K562 (cell line): ENCODE measurements at regions not wholly inside any gene's neighbourhood (a gene's known extent, or its start where the extent isn't known, plus 50 kb on each side); places are given as distances from the start of the nearest gene placed in this dataset.

ENCODE experiments used
- ATAC-seq: fragments of 200-7000 bp; cut with Tn5 transposase; 3 replicates; pipeline ENCODE4 v1.9.1; 2020; ENCODE audit warnings: moderate library complexity
- BruUV-seq: library from RNA; stranded (reverse); fragments of 400-500 nt; replicated peaks from 2 replicates; lab custom pipeline; 2021; lab: Mats Ljungman, UMichigan
- CTCF ChIA-PET: fragments of 300-600 bp; formaldehyde crosslinking; extraction: SDS; loops from one replicate; lab custom pipeline; 2021; ENCODE audit warnings: low intra/inter-chr PET ratio; lab: Yijun Ruan, JAX
- POLR2A ChIA-PET: fragments of 300-600, 350-650 bp; sonication (Branson Sonifier 250); formaldehyde crosslinking; extraction: SDS; loops from one replicate; lab custom pipeline; 2021; ENCODE audit warnings: antibody characterized with exemption, inconsistent platforms; lab: Yijun Ruan, JAX
- DNase-seq, 4 experiments: peaks; one replicate each; pipeline versions ENCODE4 v3.0.0 to v3.0.0-alpha.2; 2011 to 2018; ENCODE audit warnings: low spot score in 3 of 4, mixed read lengths in 3 of 4; ENCODE audit errors: extremely low read depth in 1 of 4
- FAIRE-seq: peaks from 2 replicates; lab custom pipeline; 2011; peaks lifted over from hg19 to GRCh38; lab: Jason Lieb, UNC
- H2AFZ ChIP-seq: 2 replicates; pipeline ENCODE4 v1.6.0; 2011; ENCODE audit warnings: low read depth, low read length, control low read depth, inconsistent platforms
- H3K27ac ChIP-seq: fragments of 200-600 bp; 3 replicates; pipeline ENCODE4 v1.8.0; 2011; ENCODE audit warnings: low read depth, mild to moderate bottlenecking, control low read depth, inconsistent platforms, low read length, moderate library complexity, mixed read lengths; ENCODE audit errors: extremely low read depth
- H3K27me3 ChIP-seq, 2 experiments: fragments of 300-600 bp in 1 of 2; 2 replicates in 1 of 2; 3 replicates in 1 of 2; pipeline versions ENCODE4 v1.6.0 to v1.8.0; 2011; ENCODE audit warnings: inconsistent platforms in 2 of 2, low read length in 2 of 2, mild to moderate bottlenecking in 1 of 2, mixed read lengths in 1 of 2, moderate library complexity in 1 of 2; ENCODE audit not compliant: control insufficient read depth in 2 of 2, insufficient read depth in 2 of 2
- H3K36me3 ChIP-seq: fragments of 300-600 bp; 3 replicates; pipeline ENCODE4 v1.8.0; 2011; ENCODE audit warnings: mild to moderate bottlenecking, low read length, inconsistent platforms; ENCODE audit not compliant: control insufficient read depth, insufficient read depth
- H3K4me1 ChIP-seq, 2 experiments: fragments of 200-600 bp in 1 of 2; replicated peaks in 1 of 2; 2 replicates in 1 of 2; 3 replicates in 1 of 2; pipeline versions ENCODE4 v1.5.1 to v1.8.0; 2011; ENCODE audit warnings: inconsistent platforms in 2 of 2, low read length in 2 of 2, mild to moderate bottlenecking in 1 of 2, mixed read lengths in 1 of 2, moderate library complexity in 1 of 2; ENCODE audit not compliant: control insufficient read depth in 2 of 2, insufficient read depth in 2 of 2
- H3K4me2 ChIP-seq: 2 replicates; pipeline ENCODE4 v1.6.1; 2011; ENCODE audit warnings: low read length, control low read depth, inconsistent platforms, mixed read lengths; ENCODE audit not compliant: insufficient read depth
- H3K4me3 ChIP-seq: fragments of 200-600 bp; sonication (generic), shearing (Covaris generic); 2 replicates; pipeline ENCODE4 v1.5.1; 2016; ENCODE audit warnings: control low read depth, inconsistent platforms
- H3K79me2 ChIP-seq: fragments of 200-600 bp; 3 replicates; pipeline ENCODE4 v1.8.0; 2011; ENCODE audit warnings: low read length, inconsistent platforms; ENCODE audit not compliant: control insufficient read depth, insufficient read depth
- H3K9ac ChIP-seq, 2 experiments: 2 replicates each; pipeline versions ENCODE4 v1.6.0 to v1.6.1; 2011; ENCODE audit warnings: low read depth in 2 of 2, low read length in 2 of 2, control low read depth in 1 of 2, inconsistent platforms in 1 of 2, mild to moderate bottlenecking in 1 of 2, mixed read lengths in 1 of 2; ENCODE audit not compliant: insufficient read depth in 1 of 2
- H3K9me1 ChIP-seq: one replicate; pipeline ENCODE4 v1.6.0; 2011; ENCODE audit warnings: inconsistent platforms, mild to moderate bottlenecking, low read length, moderate library complexity; ENCODE audit not compliant: control insufficient read depth, insufficient read depth
- H3K9me3 ChIP-seq: replicated peaks from 2 replicates; pipeline ENCODE4 v1.5.1; 2011; ENCODE audit warnings: low read depth, low read length, inconsistent platforms; ENCODE audit not compliant: control insufficient read depth, insufficient read depth
- H4K20me1 ChIP-seq: replicated peaks from 2 replicates; pipeline ENCODE4 v1.6.1; 2011; ENCODE audit warnings: low read length, inconsistent platforms, mixed read lengths; ENCODE audit not compliant: control insufficient read depth, insufficient read depth
- GTF2F1 ChIP-seq: IDR thresholded peaks from 2 replicates; pipeline ENCODE4 v1.6.1; 2011; ENCODE audit warnings: low read depth, low read length, improper control_type of control experiment
- HDAC2 ChIP-seq: fragments of 450-650 bp; IDR thresholded peaks from 2 replicates; pipeline ENCODE4 v1.6.1; 2016; ENCODE audit warnings: mild to moderate bottlenecking
- HSF4 ChIP-seq: fragments of 250-450 bp; sonication (Bioruptor Pico); IDR thresholded peaks from 2 replicates; pipeline ENCODE4 v2.1.2; 2022; ENCODE audit warnings: mild to moderate bottlenecking, moderate library complexity, borderline replicate concordance
- PPARD ChIP-seq: fragments of 250-450 bp; sonication (Bioruptor Pico); IDR thresholded peaks from 2 replicates; pipeline ENCODE4 v1.8.0; 2022; ENCODE audit warnings: inconsistent platforms, mild to moderate bottlenecking, moderate library complexity
- ZNF316 ChIP-seq: fragments of 450-650 bp; IDR thresholded peaks from 2 replicates; pipeline ENCODE4 v1.6.1; 2016
- WGBS: fragments of 100-300 bp; shearing (Covaris generic); methylation state at CpG from one replicate; pipeline ENCODE4 v1.1.6; 2016; ENCODE audit warnings: low coverage, mixed read lengths; ENCODE audit not compliant: insufficient coverage; ENCODE audit errors: missing lambda C conversion rate; 5-methylcytosine and 5-hydroxymethylcytosine counted together
- in situ Hi-C: fragments of 300-500 bp; cut with MboI; formaldehyde crosslinking; loops from 4 replicates; pipeline ENCODE4 v1.15.0; 2018; ENCODE audit warnings: inconsistent platforms, mixed read lengths
- intact Hi-C: fragments of 100-400 bp; cut with micrococcal nuclease; formaldehyde crosslinking; loops from 2 replicates; pipeline ENCODE4 v1.14.2; 2022
- TF ChIP-seq, protein P1 (sequence below), 2 experiments: fragments of 450-650 bp; formaldehyde crosslinking in 1 of 2; IDR thresholded peaks; 2 replicates each; pipeline versions ENCODE4 v1.4.0 to v1.6.1; 2014 to 2020; ENCODE audit warnings: mild to moderate bottlenecking in 2 of 2, borderline replicate concordance in 1 of 2, low read depth in 1 of 2

GRCh38 chr12:89793946-89794345 is 85.3 kb upstream of the ATP2B1 start (continued):
- TF ChIP-seq, protein P1, sequence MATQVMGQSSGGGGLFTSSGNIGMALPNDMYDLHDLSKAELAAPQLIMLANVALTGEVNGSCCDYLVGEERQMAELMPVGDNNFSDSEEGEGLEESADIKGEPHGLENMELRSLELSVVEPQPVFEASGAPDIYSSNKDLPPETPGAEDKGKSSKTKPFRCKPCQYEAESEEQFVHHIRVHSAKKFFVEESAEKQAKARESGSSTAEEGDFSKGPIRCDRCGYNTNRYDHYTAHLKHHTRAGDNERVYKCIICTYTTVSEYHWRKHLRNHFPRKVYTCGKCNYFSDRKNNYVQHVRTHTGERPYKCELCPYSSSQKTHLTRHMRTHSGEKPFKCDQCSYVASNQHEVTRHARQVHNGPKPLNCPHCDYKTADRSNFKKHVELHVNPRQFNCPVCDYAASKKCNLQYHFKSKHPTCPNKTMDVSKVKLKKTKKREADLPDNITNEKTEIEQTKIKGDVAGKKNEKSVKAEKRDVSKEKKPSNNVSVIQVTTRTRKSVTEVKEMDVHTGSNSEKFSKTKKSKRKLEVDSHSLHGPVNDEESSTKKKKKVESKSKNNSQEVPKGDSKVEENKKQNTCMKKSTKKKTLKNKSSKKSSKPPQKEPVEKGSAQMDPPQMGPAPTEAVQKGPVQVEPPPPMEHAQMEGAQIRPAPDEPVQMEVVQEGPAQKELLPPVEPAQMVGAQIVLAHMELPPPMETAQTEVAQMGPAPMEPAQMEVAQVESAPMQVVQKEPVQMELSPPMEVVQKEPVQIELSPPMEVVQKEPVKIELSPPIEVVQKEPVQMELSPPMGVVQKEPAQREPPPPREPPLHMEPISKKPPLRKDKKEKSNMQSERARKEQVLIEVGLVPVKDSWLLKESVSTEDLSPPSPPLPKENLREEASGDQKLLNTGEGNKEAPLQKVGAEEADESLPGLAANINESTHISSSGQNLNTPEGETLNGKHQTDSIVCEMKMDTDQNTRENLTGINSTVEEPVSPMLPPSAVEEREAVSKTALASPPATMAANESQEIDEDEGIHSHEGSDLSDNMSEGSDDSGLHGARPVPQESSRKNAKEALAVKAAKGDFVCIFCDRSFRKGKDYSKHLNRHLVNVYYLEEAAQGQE (IDR thresholded peaks at IDR 0.05; ENCODE audit: borderline replicate concordance): no peak
- TF ChIP-seq, protein P1 (CRISPR knock-in tag; IDR thresholded peaks at IDR 0.05; ENCODE audit: low read depth): no peak
- TF ChIP-seq HSF4 (CRISPR knock-in tag): no peak
- TF ChIP-seq, all 486 proteins: peak for 0

DNA sequence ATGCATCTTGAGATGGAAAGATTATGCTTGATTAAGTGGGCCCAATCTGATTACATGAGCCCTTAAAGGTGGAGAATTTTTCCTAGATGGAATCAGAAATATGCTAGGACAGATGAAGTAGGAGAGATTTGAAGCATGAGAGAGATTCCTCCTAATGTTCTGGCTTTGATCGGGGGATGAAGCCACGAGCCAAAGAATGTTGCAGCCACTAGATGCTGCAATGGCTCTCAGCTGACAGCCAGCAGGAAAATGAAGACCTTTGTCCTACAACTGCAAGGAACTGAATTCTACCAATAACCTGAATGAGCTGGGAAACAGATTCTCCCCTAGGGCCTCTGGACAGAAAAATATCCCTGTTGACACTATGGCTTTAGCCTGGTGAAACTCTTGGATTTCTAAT is 82.6 kb upstream of the ATP2B1 start:
- FAIRE-seq: no peak
- BruUV-seq: no TSS peak
- intact Hi-C loops (no loop called here), in situ Hi-C loops (no loop called here)
- DNase-seq: no peak
- CTCF ChIA-PET: no interaction called here
- Histone ChIP-seq H3K27ac (no peak overlapping the region), H3K4me3 (no peak overlapping the region), H4K20me1 (no peaks in the 10 kb centered on the region), H3K79me2 (no peaks in the 10 kb centered on the region), H2AFZ (no peak overlapping the region), H3K9me3 (0 out of 2 replicates have a peak, but pooled peaks cover 3% of the 10 kb centered on the region), H3K9me1 (no peaks in the 10 kb centered on the region), H3K9ac (no peak overlapping the region), H3K4me1 (no peaks in the 10 kb centered on the region; a peak in 1 of 5 replicates), H3K36me3 (no peaks in the 10 kb centered on the region), H3K27me3 (no peaks in the 10 kb centered on the region), H3K4me2 (no peak overlapping the region)
- TF ChIP-seq PPARD (CRISPR knock-in tag): no peak
- TF ChIP-seq HDAC2: no peak
- no peak for TF ChIP-seq GTF2F1
- no peak for TF ChIP-seq ZNF316
- 4% methylated on average over 2 of the region's 2 CpGs for WGBS
- POLR2A ChIA-PET: no interaction called here
- no peak for ATAC-seq
